ENCODE measurements at regions not wholly inside any gene's neighbourhood (a gene's known extent, or its start where the extent isn't known, plus 50 kb on each side); places are given as distances from the start of the nearest gene placed in this dataset.

GRCh38 chr12:111308473-111308872, 60.4 kb downstream of the PHETA1 start:
- H3K9me3 ChIP-seq (ENCODE audit: insufficient read depth in 2 of 2, low read depth in 1 of 2, low read length in 1 of 2), result peaks cover 22 to 26% of the 10 kb centered on the region in 2 experiments
- no peak for FAIRE-seq

More at GRCh38 chr12:111308473-111308872, 60.4 kb downstream of the PHETA1 start:
- H2AFZ ChIP-seq (ENCODE audit: low read length), result no peak overlapping the region
- H4K20me1 ChIP-seq (replicated peaks in 1 of 2; ENCODE audit: control insufficient read depth in 1 of 2, insufficient read depth in 2 of 2, low read length in 2 of 2), result peaks cover 0 to 2% of the 10 kb centered on the region in 2 experiments
- H2BK120ac ChIP-seq (replicated peaks; ENCODE audit: low read depth, low read length), result no peak overlapping the region
- H2BK12ac ChIP-seq (ENCODE audit: low read depth, low read length), result no peak overlapping the region
- no peak for TF ChIP-seq CBX8 (IDR thresholded peaks at IDR 0.05; ENCODE audit: borderline replicate concordance, low read depth, low read length)
- TF ChIP-seq CREB1 (IDR thresholded peaks at IDR 0.05), result no peak
- TF ChIP-seq BCL11A (IDR thresholded peaks at IDR 0.05; ENCODE audit: low read depth in 2 of 2, low read length in 2 of 2), result no peak
- TF ChIP-seq RBBP5 (IDR thresholded peaks at IDR 0.05; ENCODE audit: borderline replicate concordance, low read depth, low read length), result no peak
- no peak for TF ChIP-seq RNF2 (IDR thresholded peaks at IDR 0.05; ENCODE audit: borderline replicate concordance, low read depth, low read length, missing control alignments, poor library complexity, severe bottlenecking)
- no peak for TF ChIP-seq POLR2AphosphoS5 (IDR thresholded peaks at IDR 0.05; ENCODE audit: low read depth, low read length)
- no peak for TF ChIP-seq SUZ12 (IDR thresholded peaks at IDR 0.05; ENCODE audit: low read length)
- H4K91ac ChIP-seq (replicated peaks; ENCODE audit: insufficient read length, low read length), result no peak overlapping the region
- no peak for DNase-seq (ENCODE audit: low read depth in 1 of 2, low spot score in 2 of 2)
- no peak overlapping the region for H4K5ac ChIP-seq (ENCODE audit: insufficient read length, low read depth, low read length)
- H3K79me2 ChIP-seq (ENCODE audit: control insufficient read depth in 1 of 2, insufficient read depth in 2 of 2, low read length in 2 of 2), result no peaks in the 10 kb centered on the region
- no peak overlapping the region for H2BK5ac ChIP-seq (ENCODE audit: low read depth, low read length)
- no peak overlapping the region for H3K4ac ChIP-seq (replicated peaks; ENCODE audit: insufficient read length, low read depth, low read length)
- H3K27ac ChIP-seq (ENCODE audit: low read depth, low read length), result no peak overlapping the region
- H2BK15ac ChIP-seq (ENCODE audit: low read length), result no peak overlapping the region
- no peak overlapping the region for H3K14ac ChIP-seq (ENCODE audit: insufficient read length)
- ChIA-PET CTCF (ENCODE audit: partially characterized antibody) (interaction anchor here (0.8 to 10.8 kb wide), 7 partner anchors 8 to 412 kb away, joined by 3 to 115 read pairs (median 3); no protein-coding TSS in a partner anchor), POLR2A (ENCODE audit: partially characterized antibody) (interaction anchor here (0.7 to 4.5 kb wide), 3 partner anchors 8 to 112 kb away, joined by 3 to 15 read pairs (median 4); no protein-coding TSS in a partner anchor)
- no peak overlapping the region; the same call in 1 of the 2 replicates for H4K8ac ChIP-seq (ENCODE audit: extremely low read depth, insufficient read depth, low read length)
- no peak overlapping the region for H3K23ac ChIP-seq (ENCODE audit: insufficient read length)
- no peaks in the 10 kb centered on the region for H3K27me3 ChIP-seq (replicated peaks in 1 of 4; ENCODE audit: control insufficient read depth in 3 of 4, extremely low read depth in 1 of 4, insufficient read depth in 3 of 4, low read length in 3 of 4)
- H2AK5ac ChIP-seq (ENCODE audit: low read depth, low read length), result no peak overlapping the region
- H3K56ac ChIP-seq (replicated peaks; ENCODE audit: insufficient read length, low read depth, low read length), result no peak overlapping the region
- no peaks in the 10 kb centered on the region for H3K4me1 ChIP-seq (replicated peaks in 1 of 4; ENCODE audit: control insufficient read depth in 3 of 4, insufficient read depth in 4 of 4, low read length in 3 of 4)
- H3K23me2 ChIP-seq (ENCODE audit: low read depth, low read length), result no peaks in the 10 kb centered on the region
- WGBS, 2 experiments (ENCODE audit: extremely low coverage in 1 of 2, insufficient coverage in 1 of 2, insufficient read length in 1 of 2, insufficient replicate concordance in 2 of 2, low coverage in 1 of 2, low lambda C conversion rate in 2 of 2, missing lambda C conversion rate in 1 of 2), result 88% methylated on average over 7 of the region's 7 CpGs; no CpG with 5 or more reads in 1 of the 2 experiments
- no peak overlapping the region for H3K18ac ChIP-seq (ENCODE audit: extremely low read depth, low read length)
- no peaks in the 10 kb centered on the region for H3K79me1 ChIP-seq (ENCODE audit: low read depth, low read length)
- H3K4me2 ChIP-seq (ENCODE audit: insufficient read depth in 1 of 2, low read depth in 2 of 2, low read length in 2 of 2), result no peak overlapping the region
- H2BK20ac ChIP-seq (ENCODE audit: low read length), result no peak overlapping the region
- H3K9ac ChIP-seq (replicated peaks in 1 of 4; ENCODE audit: extremely low read depth in 1 of 4, low read depth in 3 of 4, low read length in 3 of 4), result no peak overlapping the region
- no peak overlapping the region for H3K4me3 ChIP-seq (ENCODE audit: extremely low read depth in 1 of 4, insufficient read depth in 2 of 4, low read depth in 3 of 4, low read length in 4 of 4)
- H3K36me3 ChIP-seq (ENCODE audit: control insufficient read depth in 2 of 4, insufficient read depth in 4 of 4, low read length in 3 of 4), result peaks cover 0 to 10% (median 0%) of the 10 kb centered on the region in 4 experiments; a peak in 1 of 8 replicates
